WTC11 (cell line): ENCODE measurements at regions not wholly inside any gene's neighbourhood (a gene's known extent, or its start where the extent isn't known, plus 50 kb on each side); places are given as distances from the start of the nearest gene placed in this dataset.

Experiments used
- ATAC-seq: fragments of 200-7000 bp; cut with Tn5 transposase; 2 replicates; pipeline ENCODE4 v1.10.0; 2021; ENCODE audit warnings: mild to moderate bottlenecking, moderate library complexity
- CTCF ChIA-PET: fragments of 300-600 bp; sonication (Branson Sonifier 250); formaldehyde crosslinking; loops from one replicate; lab custom pipeline; 2021; ENCODE audit warnings: antibody characterized with exemption; lab: Charles Lee
- POLR2A ChIA-PET: fragments of 350-600 bp; sonication (Branson Sonifier 250); formaldehyde crosslinking; loops from one replicate; lab custom pipeline; 2021; ENCODE audit warnings: antibody characterized with exemption; lab: Charles Lee
- DNase-seq: peaks from one replicate; pipeline ENCODE4 v3.0.0; 2021; ENCODE audit warnings: low spot score
- H3K27ac Mint-ChIP-seq: 2 replicates; pipeline ENCODE4 v1.8.0; 2021; ENCODE audit warnings: mixed read lengths
- H3K27me3 Mint-ChIP-seq: 2 replicates; pipeline ENCODE4 v1.8.0; 2021; ENCODE audit warnings: low read depth, mild to moderate bottlenecking, moderate library complexity, mixed read lengths
- H3K36me3 Mint-ChIP-seq: 2 replicates; pipeline ENCODE4 v1.8.0; 2021; ENCODE audit warnings: mixed read lengths
- H3K4me1 Mint-ChIP-seq: 2 replicates; pipeline ENCODE4 v1.8.0; 2022; ENCODE audit warnings: mixed read lengths
- H3K4me3 Mint-ChIP-seq: 2 replicates; pipeline ENCODE4 v1.8.0; 2021; ENCODE audit warnings: mild to moderate bottlenecking, moderate library complexity, mixed read lengths
- H3K9me3 Mint-ChIP-seq: 2 replicates; pipeline ENCODE4 v1.8.0; 2021; ENCODE audit warnings: mixed read lengths
- AFF4 ChIP-seq: sonication (generic); formaldehyde crosslinking; IDR thresholded peaks from 2 replicates; pipeline ENCODE4 v1.8.1; 2023; ENCODE audit warnings: mild to moderate bottlenecking, missing genetic modification reagents, borderline replicate concordance
- ARID4B ChIP-seq: sonication (generic); formaldehyde crosslinking; IDR thresholded peaks from 2 replicates; pipeline ENCODE4 v1.8.0; 2023; ENCODE audit warnings: missing genetic modification reagents, mild to moderate bottlenecking, borderline replicate concordance
- CDX4 ChIP-seq: fragments of 250-450 bp; sonication (Bioruptor Pico); IDR thresholded peaks from 2 replicates; pipeline ENCODE4 v1.9.0; 2021; ENCODE audit warnings: moderate library complexity, mild to moderate bottlenecking, inconsistent platforms, borderline replicate concordance
- CTCF ChIP-seq: fragments of 200-600 bp; IDR thresholded peaks from 2 replicates; pipeline ENCODE4 v1.8.0; 2022; ENCODE audit warnings: antibody characterized with exemption
- ELF4 ChIP-seq: sonication (generic); formaldehyde crosslinking; IDR thresholded peaks from 2 replicates; pipeline ENCODE4 v1.8.1; 2022; ENCODE audit warnings: low read depth, mild to moderate bottlenecking, moderate library complexity, missing genetic modification reagents
- GTF2I ChIP-seq: fragments of 250-450 bp; sonication (Bioruptor Pico); conservative IDR thresholded peaks from 2 replicates; pipeline ENCODE4 v1.4.0; 2021; ENCODE audit warnings: mild to moderate bottlenecking
- IRF2 ChIP-seq: sonication (generic); formaldehyde crosslinking; IDR thresholded peaks from 2 replicates; pipeline ENCODE4 v1.8.0; 2022; ENCODE audit warnings: low read depth, missing genetic modification reagents, borderline replicate concordance
- JAZF1 ChIP-seq: fragments of 250-450 bp; sonication (Bioruptor Pico); IDR thresholded peaks from 2 replicates; pipeline ENCODE4 v1.9.0; 2021; ENCODE audit warnings: moderate library complexity, mild to moderate bottlenecking, inconsistent platforms
- MAX ChIP-seq: sonication (generic); formaldehyde crosslinking; IDR thresholded peaks from 2 replicates; pipeline ENCODE4 v1.8.0; 2022; ENCODE audit warnings: mild to moderate bottlenecking, missing genetic modification reagents
- PRRX2 ChIP-seq: fragments of 250-450 bp; sonication (Bioruptor Pico); IDR thresholded peaks from 2 replicates; pipeline ENCODE4 v1.8.0; 2021; ENCODE audit warnings: mild to moderate bottlenecking
- ZBTB21 ChIP-seq: sonication (generic); formaldehyde crosslinking; IDR thresholded peaks from 2 replicates; pipeline ENCODE4 v1.8.1; 2023; ENCODE audit warnings: mild to moderate bottlenecking, missing genetic modification reagents, borderline replicate concordance
- ZBTB43 ChIP-seq: sonication (generic); formaldehyde crosslinking; IDR thresholded peaks from 2 replicates; pipeline ENCODE4 v1.8.1; 2023; ENCODE audit warnings: mild to moderate bottlenecking, missing genetic modification reagents
- ZNF219 ChIP-seq: sonication (generic); formaldehyde crosslinking; IDR thresholded peaks from 2 replicates; pipeline ENCODE4 v1.8.0; 2023; ENCODE audit warnings: missing genetic modification reagents, mild to moderate bottlenecking, borderline replicate concordance
- ZNF263 ChIP-seq: sonication (generic); formaldehyde crosslinking; IDR thresholded peaks from 2 replicates; pipeline ENCODE4 v1.8.1; 2022; ENCODE audit warnings: low read depth, mild to moderate bottlenecking, moderate library complexity, missing genetic modification reagents
- ZNF416 ChIP-seq: fragments of 250-450 bp; sonication (Bioruptor Pico); IDR thresholded peaks from 2 replicates; pipeline ENCODE4 v1.9.0; 2021; ENCODE audit warnings: mild to moderate bottlenecking, inconsistent platforms
- TF ChIP-seq, protein P1 (sequence below): sonication (generic); formaldehyde crosslinking; IDR thresholded peaks from 2 replicates; pipeline ENCODE4 v1.8.1; 2022; ENCODE audit warnings: mild to moderate bottlenecking, missing genetic modification reagents, moderate library complexity, borderline replicate concordance

GRCh38 chr1:184319879-184320278, 67.0 kb upstream of the C1orf21 start:
- ChIA-PET CTCF (interaction anchor here (0.6 to 1.4 kb wide), 2 partner anchors 344 to 399 kb away, joined by 3 read pairs; no protein-coding TSS in a partner anchor), POLR2A (no interaction called here)
- no peaks in the 10 kb centered on the region for H3K36me3 Mint-ChIP-seq
- no peak overlapping the region for H3K27ac Mint-ChIP-seq
- H3K27me3 Mint-ChIP-seq = no peaks in the 10 kb centered on the region
- no peak for TF ChIP-seq ZNF416 (CRISPR knock-in tag)
- no peak for TF ChIP-seq ELF4
- TF ChIP-seq AFF4 (CRISPR knock-in tag) = no peak
- TF ChIP-seq IRF2 = no peak
- no peak for TF ChIP-seq CTCF
- TF ChIP-seq PRRX2 (CRISPR knock-in tag) = no peak
- no peak for TF ChIP-seq ZBTB21 (CRISPR knock-in tag)
- no peak for TF ChIP-seq MAX (CRISPR knock-in tag)
- TF ChIP-seq ARID4B (CRISPR knock-in tag) = no peak
- no peak for TF ChIP-seq GTF2I
- no peak for TF ChIP-seq ZNF219 (CRISPR knock-in tag)
- TF ChIP-seq CDX4 (CRISPR knock-in tag) = no peak
- TF ChIP-seq ZNF263 = no peak
- TF ChIP-seq, protein P1, sequence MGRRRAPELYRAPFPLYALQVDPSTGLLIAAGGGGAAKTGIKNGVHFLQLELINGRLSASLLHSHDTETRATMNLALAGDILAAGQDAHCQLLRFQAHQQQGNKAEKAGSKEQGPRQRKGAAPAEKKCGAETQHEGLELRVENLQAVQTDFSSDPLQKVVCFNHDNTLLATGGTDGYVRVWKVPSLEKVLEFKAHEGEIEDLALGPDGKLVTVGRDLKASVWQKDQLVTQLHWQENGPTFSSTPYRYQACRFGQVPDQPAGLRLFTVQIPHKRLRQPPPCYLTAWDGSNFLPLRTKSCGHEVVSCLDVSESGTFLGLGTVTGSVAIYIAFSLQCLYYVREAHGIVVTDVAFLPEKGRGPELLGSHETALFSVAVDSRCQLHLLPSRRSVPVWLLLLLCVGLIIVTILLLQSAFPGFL = no peak
- no peak for TF ChIP-seq JAZF1
- no peak for TF ChIP-seq ZBTB43 (CRISPR knock-in tag)
- H3K4me3 Mint-ChIP-seq = no peak overlapping the region
- ATAC-seq (no peak), DNase-seq (no peak)
- no peaks in the 10 kb centered on the region for H3K9me3 Mint-ChIP-seq
- H3K4me1 Mint-ChIP-seq = peaks cover 17% of the 10 kb centered on the region
